WTC11 (cell line): ENCODE measurements at regions not wholly inside any gene's neighbourhood (a gene's known extent, or its start where the extent isn't known, plus 50 kb on each side); places are given as distances from the start of the nearest gene placed in this dataset.

Experiments
- ATAC-seq: fragments of 200-7000 bp; cut with Tn5 transposase; 2 replicates; pipeline ENCODE4 v1.10.0; 2021; ENCODE audit warnings: mild to moderate bottlenecking, moderate library complexity
- CTCF ChIA-PET: fragments of 300-600 bp; sonication (Branson Sonifier 250); formaldehyde crosslinking; loops from one replicate; lab custom pipeline; 2021; ENCODE audit warnings: antibody characterized with exemption; lab: Charles Lee
- POLR2A ChIA-PET: fragments of 350-600 bp; sonication (Branson Sonifier 250); formaldehyde crosslinking; loops from one replicate; lab custom pipeline; 2021; ENCODE audit warnings: antibody characterized with exemption; lab: Charles Lee
- DNase-seq: peaks from one replicate; pipeline ENCODE4 v3.0.0; 2021; ENCODE audit warnings: low spot score
- H3K27ac Mint-ChIP-seq: 2 replicates; pipeline ENCODE4 v1.8.0; 2021; ENCODE audit warnings: mixed read lengths
- H3K27me3 Mint-ChIP-seq: 2 replicates; pipeline ENCODE4 v1.8.0; 2021; ENCODE audit warnings: low read depth, mild to moderate bottlenecking, moderate library complexity, mixed read lengths
- H3K36me3 Mint-ChIP-seq: 2 replicates; pipeline ENCODE4 v1.8.0; 2021; ENCODE audit warnings: mixed read lengths
- H3K4me1 Mint-ChIP-seq: 2 replicates; pipeline ENCODE4 v1.8.0; 2022; ENCODE audit warnings: mixed read lengths
- H3K4me3 Mint-ChIP-seq: 2 replicates; pipeline ENCODE4 v1.8.0; 2021; ENCODE audit warnings: mild to moderate bottlenecking, moderate library complexity, mixed read lengths
- H3K9me3 Mint-ChIP-seq: 2 replicates; pipeline ENCODE4 v1.8.0; 2021; ENCODE audit warnings: mixed read lengths
- ATF1 ChIP-seq: sonication (generic); formaldehyde crosslinking; IDR thresholded peaks from 2 replicates; pipeline ENCODE4 v1.8.1; 2023; ENCODE audit warnings: mild to moderate bottlenecking, moderate library complexity, missing genetic modification reagents
- ELF4 ChIP-seq: sonication (generic); formaldehyde crosslinking; IDR thresholded peaks from 2 replicates; pipeline ENCODE4 v1.8.1; 2022; ENCODE audit warnings: low read depth, mild to moderate bottlenecking, moderate library complexity, missing genetic modification reagents
- EMX1 ChIP-seq: fragments of 250-450 bp; sonication (Bioruptor Pico); IDR thresholded peaks from 2 replicates; pipeline ENCODE4 v1.8.0; 2021; ENCODE audit warnings: mild to moderate bottlenecking
- ETV6 ChIP-seq: sonication (generic); formaldehyde crosslinking; IDR thresholded peaks from 2 replicates; pipeline ENCODE4 v1.8.1; 2022; ENCODE audit warnings: mild to moderate bottlenecking, missing genetic modification reagents
- FOXK1 ChIP-seq: sonication (generic); formaldehyde crosslinking; IDR thresholded peaks from 2 replicates; pipeline ENCODE4 v1.8.0; 2022; ENCODE audit warnings: mild to moderate bottlenecking, moderate library complexity, missing genetic modification reagents
- GABPB1 ChIP-seq: sonication (generic); formaldehyde crosslinking; IDR thresholded peaks from 2 replicates; pipeline ENCODE4 v1.8.1; 2023; ENCODE audit warnings: mild to moderate bottlenecking, missing genetic modification reagents
- GTF2I ChIP-seq: fragments of 250-450 bp; sonication (Bioruptor Pico); conservative IDR thresholded peaks from 2 replicates; pipeline ENCODE4 v1.4.0; 2021; ENCODE audit warnings: mild to moderate bottlenecking
- IRF1 ChIP-seq: sonication (generic); formaldehyde crosslinking; IDR thresholded peaks from 2 replicates; pipeline ENCODE4 v1.8.0; 2023; ENCODE audit warnings: missing genetic modification reagents
- MAX ChIP-seq: sonication (generic); formaldehyde crosslinking; IDR thresholded peaks from 2 replicates; pipeline ENCODE4 v1.8.0; 2022; ENCODE audit warnings: mild to moderate bottlenecking, missing genetic modification reagents
- NFE2L1 ChIP-seq: sonication (generic); formaldehyde crosslinking; IDR thresholded peaks from 2 replicates; pipeline ENCODE4 v1.8.1; 2023; ENCODE audit warnings: missing genetic modification reagents
- NFYB ChIP-seq: sonication (generic); formaldehyde crosslinking; conservative IDR thresholded peaks from 2 replicates; pipeline ENCODE4 v1.8.0; 2022; ENCODE audit warnings: low read depth, missing genetic modification reagents
- PRDM15 ChIP-seq: sonication (generic); formaldehyde crosslinking; IDR thresholded peaks from 2 replicates; pipeline ENCODE4 v1.8.0; 2022; ENCODE audit warnings: missing genetic modification reagents
- PRRX2 ChIP-seq: fragments of 250-450 bp; sonication (Bioruptor Pico); IDR thresholded peaks from 2 replicates; pipeline ENCODE4 v1.8.0; 2021; ENCODE audit warnings: mild to moderate bottlenecking
- SMAD4 ChIP-seq: sonication (generic); formaldehyde crosslinking; IDR thresholded peaks from 2 replicates; pipeline ENCODE4 v1.8.0; 2022; ENCODE audit warnings: mild to moderate bottlenecking, missing genetic modification reagents
- ZMAT4 ChIP-seq: fragments of 250-450 bp; sonication (Bioruptor Pico); IDR thresholded peaks from 2 replicates; pipeline ENCODE4 v1.9.0; 2021; ENCODE audit warnings: mild to moderate bottlenecking
- ZNF396 ChIP-seq: fragments of 250-450 bp; sonication (Bioruptor Pico); IDR thresholded peaks from 2 replicates; pipeline ENCODE4 v1.8.0; 2021; ENCODE audit warnings: mild to moderate bottlenecking, moderate library complexity, borderline replicate concordance
- ZNF423 ChIP-seq: fragments of 250-450 bp; sonication (Bioruptor Pico); IDR thresholded peaks from 2 replicates; pipeline ENCODE4 v2.1.2; 2022; ENCODE audit warnings: mild to moderate bottlenecking, moderate library complexity
- TF ChIP-seq, protein P1 (sequence below): sonication (generic); formaldehyde crosslinking; IDR thresholded peaks from 2 replicates; pipeline ENCODE4 v1.8.0; 2022; ENCODE audit warnings: mild to moderate bottlenecking, missing genetic modification reagents
- TF ChIP-seq, protein P2 (sequence below): fragments of 250-450 bp; sonication (Bioruptor Pico); IDR thresholded peaks from 2 replicates; pipeline ENCODE4 v1.8.0; 2021; ENCODE audit warnings: mild to moderate bottlenecking
- TF ChIP-seq, protein P3 (sequence below): sonication (generic); formaldehyde crosslinking; IDR thresholded peaks from 2 replicates; pipeline ENCODE4 v1.8.1; 2022; ENCODE audit warnings: mild to moderate bottlenecking, missing genetic modification reagents, moderate library complexity, borderline replicate concordance

DNA sequence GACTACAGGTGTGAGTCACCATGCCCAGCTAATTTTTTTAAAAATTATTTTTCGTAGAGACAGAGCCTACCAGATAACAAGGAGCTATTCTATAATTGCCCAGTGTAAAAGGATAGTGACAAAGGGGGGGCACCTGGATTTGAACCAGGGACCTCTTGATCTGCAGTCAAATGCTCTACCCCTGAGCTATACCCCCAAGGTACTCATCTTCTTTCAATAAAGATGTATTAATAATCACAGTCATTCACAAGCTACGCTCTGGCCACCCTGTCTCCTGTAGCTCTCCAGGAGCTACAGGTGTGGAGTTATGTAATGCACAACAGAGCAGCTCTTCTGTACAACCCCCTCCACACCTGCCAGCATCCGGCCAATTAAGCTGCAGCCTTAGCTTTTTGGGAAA is 83.5 kb downstream of the ZNF777 start:
- H3K9me3 Mint-ChIP-seq, result peaks cover 50% of the 10 kb centered on the region
- peaks cover 15% of the 10 kb centered on the region for H3K27me3 Mint-ChIP-seq
- no peak for DNase-seq
- TF ChIP-seq GABPB1 (no peak), SMAD4 (CRISPR knock-in tag) (no peak), ZNF423 (CRISPR knock-in tag) (no peak), FOXK1 (CRISPR knock-in tag) (no peak), ZMAT4 (CRISPR knock-in tag) (no peak), PRRX2 (CRISPR knock-in tag) (no peak), ELF4 (CRISPR knock-in tag) (no peak), GTF2I (CRISPR knock-in tag) (no peak), MAX (CRISPR knock-in tag) (no peak), NFYB (CRISPR knock-in tag) (no peak), NFE2L1 (CRISPR knock-in tag) (no peak), IRF1 (CRISPR knock-in tag) (no peak), ETV6 (no peak), ATF1 (CRISPR knock-in tag) (no peak), EMX1 (CRISPR knock-in tag) (no peak), PRDM15 (CRISPR knock-in tag) (no peak), ZNF396 (no peak)
- TF ChIP-seq, protein P1, sequence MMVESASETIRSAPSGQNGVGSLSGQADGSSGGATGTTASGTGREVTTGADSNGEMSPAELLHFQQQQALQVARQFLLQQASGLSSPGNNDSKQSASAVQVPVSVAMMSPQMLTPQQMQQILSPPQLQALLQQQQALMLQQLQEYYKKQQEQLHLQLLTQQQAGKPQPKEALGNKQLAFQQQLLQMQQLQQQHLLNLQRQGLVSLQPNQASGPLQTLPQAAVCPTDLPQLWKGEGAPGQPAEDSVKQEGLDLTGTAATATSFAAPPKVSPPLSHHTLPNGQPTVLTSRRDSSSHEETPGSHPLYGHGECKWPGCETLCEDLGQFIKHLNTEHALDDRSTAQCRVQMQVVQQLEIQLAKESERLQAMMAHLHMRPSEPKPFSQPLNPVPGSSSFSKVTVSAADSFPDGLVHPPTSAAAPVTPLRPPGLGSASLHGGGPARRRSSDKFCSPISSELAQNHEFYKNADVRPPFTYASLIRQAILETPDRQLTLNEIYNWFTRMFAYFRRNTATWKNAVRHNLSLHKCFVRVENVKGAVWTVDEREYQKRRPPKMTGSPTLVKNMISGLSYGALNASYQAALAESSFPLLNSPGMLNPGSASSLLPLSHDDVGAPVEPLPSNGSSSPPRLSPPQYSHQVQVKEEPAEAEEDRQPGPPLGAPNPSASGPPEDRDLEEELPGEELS (CRISPR knock-in tag), result no peak
- TF ChIP-seq, protein P2, sequence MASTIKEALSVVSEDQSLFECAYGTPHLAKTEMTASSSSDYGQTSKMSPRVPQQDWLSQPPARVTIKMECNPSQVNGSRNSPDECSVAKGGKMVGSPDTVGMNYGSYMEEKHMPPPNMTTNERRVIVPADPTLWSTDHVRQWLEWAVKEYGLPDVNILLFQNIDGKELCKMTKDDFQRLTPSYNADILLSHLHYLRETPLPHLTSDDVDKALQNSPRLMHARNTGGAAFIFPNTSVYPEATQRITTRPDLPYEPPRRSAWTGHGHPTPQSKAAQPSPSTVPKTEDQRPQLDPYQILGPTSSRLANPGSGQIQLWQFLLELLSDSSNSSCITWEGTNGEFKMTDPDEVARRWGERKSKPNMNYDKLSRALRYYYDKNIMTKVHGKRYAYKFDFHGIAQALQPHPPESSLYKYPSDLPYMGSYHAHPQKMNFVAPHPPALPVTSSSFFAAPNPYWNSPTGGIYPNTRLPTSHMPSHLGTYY (CRISPR knock-in tag), result no peak
- TF ChIP-seq, protein P3, sequence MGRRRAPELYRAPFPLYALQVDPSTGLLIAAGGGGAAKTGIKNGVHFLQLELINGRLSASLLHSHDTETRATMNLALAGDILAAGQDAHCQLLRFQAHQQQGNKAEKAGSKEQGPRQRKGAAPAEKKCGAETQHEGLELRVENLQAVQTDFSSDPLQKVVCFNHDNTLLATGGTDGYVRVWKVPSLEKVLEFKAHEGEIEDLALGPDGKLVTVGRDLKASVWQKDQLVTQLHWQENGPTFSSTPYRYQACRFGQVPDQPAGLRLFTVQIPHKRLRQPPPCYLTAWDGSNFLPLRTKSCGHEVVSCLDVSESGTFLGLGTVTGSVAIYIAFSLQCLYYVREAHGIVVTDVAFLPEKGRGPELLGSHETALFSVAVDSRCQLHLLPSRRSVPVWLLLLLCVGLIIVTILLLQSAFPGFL, result no peak
- POLR2A ChIA-PET, result no interaction called here
- CTCF ChIA-PET, result interaction anchor here (2.7 kb wide), 1 partner anchor 22 kb away, joined by 10 read pairs; no protein-coding TSS in a partner anchor
- H3K4me3 Mint-ChIP-seq, result no peak overlapping the region
- peaks cover 16% of the 10 kb centered on the region for H3K36me3 Mint-ChIP-seq
- no peak overlapping the region for H3K27ac Mint-ChIP-seq
- H3K4me1 Mint-ChIP-seq, result no peaks in the 10 kb centered on the region
- ATAC-seq, result no peak
